HG03159 (cell line): ENCODE measurements at regions not wholly inside any gene's neighbourhood (a gene's known extent, or its start where the extent isn't known, plus 50 kb on each side); places are given as distances from the start of the nearest gene placed in this dataset.
A peak's percentile ranks its signal among the peaks of the same experiment; 100 is the strongest.
"Not testable (repeated sequence)": the region's sequence is repeated elsewhere in the genome, so short reads cannot be mapped to it uniquely, and the experiment has no call there.

Experiments
- ATAC-seq: cut with Tn5 transposase; IDR thresholded peaks from one replicate; pipeline ENCODE4 v1.9.1; 2021; ENCODE audit warnings: mild to moderate bottlenecking, moderate library complexity; ENCODE audit not compliant: unreplicated experiment

DNA sequence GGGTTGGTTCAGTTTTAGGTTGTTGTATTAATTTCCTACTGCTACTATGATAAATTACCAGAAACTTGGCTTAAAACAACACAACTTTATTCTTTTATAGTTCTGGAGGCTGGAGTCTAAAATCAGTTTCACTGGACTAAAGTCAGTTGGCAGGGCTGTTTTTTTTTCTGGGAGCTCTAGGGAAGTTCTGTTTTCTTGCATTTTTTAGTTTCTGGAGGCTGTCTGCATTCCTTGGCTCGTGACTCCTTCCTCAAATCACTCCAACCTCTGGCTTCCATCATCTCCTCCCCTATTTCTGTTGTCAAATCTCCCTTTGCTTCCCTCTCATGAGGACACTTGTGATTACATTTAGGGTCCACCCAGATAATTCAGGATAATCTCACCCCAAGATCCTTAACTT lies 51.3 kb upstream of the SUB1 start:
- ATAC-seq = no peak

DNA sequence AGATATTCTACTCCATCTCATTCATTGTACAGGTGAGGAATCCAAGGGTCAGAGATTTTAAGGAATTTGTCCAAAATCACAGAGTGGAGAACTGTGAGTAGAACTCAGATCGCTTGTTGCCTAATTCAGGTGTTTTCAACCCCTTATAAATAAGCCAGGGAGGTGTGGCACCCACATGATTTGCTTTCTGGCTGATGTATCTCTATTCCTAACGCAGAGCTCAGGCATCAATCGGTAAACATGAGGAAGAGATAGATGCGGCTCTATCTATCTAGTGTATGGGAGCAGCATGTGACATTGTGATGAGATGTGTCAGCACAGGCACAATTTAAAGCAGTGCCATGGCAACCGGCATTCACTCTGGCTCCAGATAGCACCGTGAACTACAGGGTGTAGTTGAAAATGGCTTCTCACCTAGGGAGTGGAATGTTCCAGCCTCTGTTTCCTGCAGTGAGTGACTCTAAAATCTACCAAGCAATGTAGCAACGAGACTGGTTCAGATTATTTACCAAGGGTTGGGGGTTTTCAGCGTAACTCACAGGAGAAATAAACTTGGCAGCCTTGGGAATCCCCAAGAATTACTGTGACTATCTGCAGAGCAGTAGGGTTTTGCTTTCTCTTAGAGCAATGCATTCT lies 53.4 kb upstream of the SUB1 start:
- peak; percentile 56 for ATAC-seq

DNA sequence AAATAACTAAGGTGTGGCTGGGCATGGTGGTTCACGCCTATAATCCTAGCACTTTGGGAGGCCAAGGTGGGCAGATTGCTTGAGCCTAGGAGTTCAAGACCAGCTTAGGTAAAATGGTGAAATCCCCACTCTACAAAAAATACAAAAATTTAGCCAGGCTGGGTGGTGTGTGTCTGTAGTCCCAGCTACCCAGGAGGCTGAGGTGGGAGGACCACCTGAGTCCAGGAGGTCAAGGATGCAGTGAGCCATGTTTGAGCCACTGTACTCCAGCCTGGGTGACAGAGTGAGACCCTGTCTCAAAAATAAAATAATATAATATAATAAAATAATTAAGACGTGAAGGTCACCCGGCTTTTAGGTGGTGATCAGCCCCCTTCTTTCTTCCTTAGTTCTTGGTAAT lies 58.0 kb upstream of the SUB1 start:
- ATAC-seq = not testable (repeated sequence)

DNA sequence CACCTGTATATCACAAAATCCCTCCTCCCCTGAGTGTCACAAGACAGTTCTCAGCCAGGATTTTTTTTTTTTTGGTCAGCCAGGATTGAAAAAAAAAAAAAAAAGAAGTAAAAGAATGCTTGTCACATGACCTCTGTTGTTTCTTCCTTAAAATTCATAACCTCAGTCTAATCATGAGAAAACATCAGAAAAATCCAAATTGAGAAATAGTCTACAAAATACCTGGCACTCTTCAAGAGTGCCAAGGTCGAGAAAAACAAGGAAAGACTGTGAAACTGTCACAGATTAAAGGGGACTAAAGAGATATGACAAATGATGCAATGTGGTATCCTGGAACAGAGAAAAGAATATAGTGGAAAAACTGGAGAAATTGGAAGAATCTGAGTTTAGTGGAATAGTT lies 58.5 kb upstream of the SUB1 start:
- no peak for ATAC-seq

DNA sequence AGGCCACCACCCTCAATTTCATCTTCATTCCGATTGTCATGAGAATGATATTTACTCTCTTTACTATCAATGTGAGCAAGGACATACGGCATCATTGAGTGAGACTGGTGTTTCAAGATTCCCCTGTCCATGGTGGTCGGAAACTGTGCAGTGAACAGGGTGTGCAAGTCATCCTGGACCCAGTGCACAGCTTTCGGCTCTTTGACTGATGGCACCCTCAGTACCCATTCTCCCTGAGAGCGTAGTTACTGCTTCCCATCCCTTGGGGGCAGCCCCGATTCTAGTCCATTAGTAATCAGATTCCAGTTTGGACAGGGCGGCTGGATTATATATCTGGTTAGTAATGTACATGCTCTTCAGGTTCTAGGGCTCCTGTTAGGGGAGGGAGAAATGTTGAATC lies 61.7 kb upstream of the SUB1 start:
- ATAC-seq = no peak

DNA sequence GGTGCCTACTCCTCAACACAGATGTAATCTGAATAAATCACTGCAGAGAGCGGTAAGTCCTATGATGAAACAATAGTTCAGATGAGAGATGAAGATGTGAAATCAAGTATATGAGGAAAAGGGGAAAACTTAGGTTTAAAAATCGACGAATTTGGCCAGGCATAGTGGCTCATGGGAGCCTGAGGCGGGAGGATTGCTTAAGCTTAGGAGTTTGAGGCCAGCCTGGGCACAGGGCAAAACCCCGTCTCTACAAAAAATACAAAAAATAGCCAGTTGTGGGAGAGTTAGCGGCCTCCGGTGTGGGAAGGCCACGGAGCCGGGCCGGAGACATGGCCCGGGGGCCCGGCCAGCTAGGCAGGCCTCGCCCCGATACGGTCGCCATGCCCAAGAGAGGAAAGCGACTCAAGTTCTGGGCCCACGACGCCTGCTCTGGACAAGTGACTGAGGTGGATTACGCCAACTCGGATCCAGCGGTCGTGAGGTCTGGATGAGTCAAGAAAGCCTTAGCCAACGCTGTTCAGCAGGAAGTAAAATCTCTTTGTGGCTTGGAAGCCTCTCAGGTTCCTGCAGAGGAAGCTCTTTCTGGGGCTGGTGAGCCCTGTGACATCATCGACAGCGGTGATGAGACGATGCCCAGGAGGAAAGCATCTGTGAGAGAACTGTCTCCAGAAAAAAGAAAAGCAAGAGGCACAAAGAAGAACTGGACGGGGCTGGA lies 62.8 kb upstream of the SUB1 start:
- ATAC-seq = no peak

DNA sequence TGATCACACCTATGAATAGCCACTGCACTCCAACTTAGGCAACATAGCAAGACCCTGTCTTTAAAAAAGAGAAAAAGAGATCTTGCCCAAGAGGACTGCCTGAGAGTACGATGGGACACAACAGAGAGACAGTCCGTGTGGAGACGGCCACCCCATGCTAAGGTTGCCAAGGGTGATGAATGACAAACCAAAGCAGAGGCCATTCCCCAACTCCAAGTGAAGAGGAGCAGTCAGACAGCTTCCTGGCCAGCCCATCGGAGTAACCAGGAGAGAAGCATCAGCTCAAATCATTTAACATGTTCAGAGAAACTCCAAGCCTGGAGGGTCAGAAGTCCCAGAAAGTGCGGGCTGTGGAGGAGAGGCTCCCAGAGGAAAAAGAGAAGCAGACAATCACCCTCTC lies 63.9 kb upstream of the SUB1 start:
- ATAC-seq = no peak

DNA sequence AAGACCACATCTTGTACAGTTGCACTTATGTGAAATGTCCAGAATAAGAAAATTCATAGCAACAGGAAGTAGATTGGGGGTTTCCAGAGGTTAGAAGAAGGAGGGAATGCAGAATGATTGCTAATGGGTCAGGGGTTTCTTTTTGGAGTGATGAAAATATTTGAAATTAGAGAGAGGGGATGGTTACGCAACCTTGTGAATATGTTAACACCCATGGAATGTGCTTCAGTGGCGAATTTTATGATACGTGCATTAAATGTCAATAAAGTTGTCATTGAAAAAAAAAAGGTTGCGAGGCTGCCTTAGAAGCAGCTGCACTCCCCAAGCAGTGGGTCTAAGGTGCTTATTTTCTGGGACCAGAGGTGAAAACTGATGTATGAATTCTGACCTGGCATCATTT lies 64.4 kb upstream of the SUB1 start:
- ATAC-seq = no peak

DNA sequence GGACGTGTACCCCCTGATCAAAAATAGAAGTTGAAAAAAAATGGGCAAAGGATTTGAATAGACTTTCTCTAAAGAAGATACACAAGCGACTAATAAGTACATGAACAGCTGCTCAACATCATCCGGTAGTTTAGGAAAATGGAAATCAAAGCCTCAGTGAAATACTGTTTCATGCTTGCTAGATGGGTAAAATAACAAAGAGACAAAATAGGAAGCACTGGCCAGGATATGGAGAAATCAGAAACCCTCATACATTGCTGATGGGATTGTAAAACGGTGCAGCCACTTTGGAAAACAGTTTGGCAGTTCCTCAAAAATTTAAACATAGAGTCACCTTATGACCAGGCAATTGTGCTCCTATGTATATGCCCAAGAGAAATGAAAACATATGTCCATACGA lies 65.0 kb upstream of the SUB1 start:
- ATAC-seq = no peak

DNA sequence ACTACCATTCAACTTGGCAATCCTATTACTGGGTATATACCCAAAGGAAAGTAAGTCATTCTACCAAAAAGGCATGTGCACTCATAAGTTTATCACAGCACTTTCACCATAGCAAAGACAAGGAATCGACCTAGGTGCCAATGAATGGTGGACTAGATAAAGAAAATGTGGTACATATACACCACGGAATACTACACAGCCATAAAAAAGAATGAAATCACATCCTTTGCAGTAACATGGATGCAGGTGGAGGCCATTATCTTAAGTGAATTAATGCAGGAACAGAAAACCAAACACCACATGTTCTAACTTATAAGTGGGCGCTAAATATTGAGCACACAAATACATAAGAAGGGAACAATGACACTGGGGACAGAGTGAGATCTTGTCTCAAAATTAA lies 65.8 kb upstream of the SUB1 start:
- ATAC-seq = no peak

DNA sequence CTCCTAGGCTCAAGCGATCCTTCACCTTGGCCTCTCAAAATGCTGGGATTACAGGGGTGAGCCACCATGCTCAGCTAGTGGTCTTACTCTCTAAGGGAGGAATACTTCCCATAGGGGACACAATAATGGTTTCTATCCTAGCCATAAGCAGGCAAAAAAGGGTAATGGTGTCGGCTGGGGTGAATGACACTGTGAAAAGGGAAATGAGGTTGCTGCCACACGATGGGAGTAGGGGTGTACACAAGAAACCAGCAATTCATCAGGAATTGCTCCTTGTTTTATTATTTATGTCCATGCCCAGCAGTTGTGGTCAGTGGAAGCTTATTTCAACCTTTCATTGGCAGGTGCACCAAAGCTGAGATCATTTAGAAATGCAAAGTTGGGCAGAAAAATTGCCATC lies 70.3 kb upstream of the ZFR start:
- no peak for ATAC-seq

DNA sequence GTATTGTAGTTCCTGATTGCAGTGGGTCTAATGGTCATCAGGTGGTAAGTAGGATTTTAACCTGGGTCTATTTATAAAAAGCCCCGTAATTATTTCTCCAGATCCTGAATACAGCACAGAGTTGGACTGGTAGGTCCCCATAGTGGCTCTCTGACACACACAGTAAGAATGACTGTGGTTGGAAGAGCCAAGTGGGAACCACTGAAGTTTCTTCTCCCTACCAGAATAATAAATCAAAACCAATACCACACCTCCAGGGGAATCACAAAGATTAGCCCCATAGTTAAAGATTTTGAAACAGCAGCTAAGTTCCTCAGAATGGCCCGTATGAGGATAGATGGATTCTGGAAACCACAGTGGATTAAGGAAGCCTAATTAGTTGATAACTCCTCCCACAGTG lies 68.4 kb upstream of the ZFR start:
- ATAC-seq = no peak

DNA sequence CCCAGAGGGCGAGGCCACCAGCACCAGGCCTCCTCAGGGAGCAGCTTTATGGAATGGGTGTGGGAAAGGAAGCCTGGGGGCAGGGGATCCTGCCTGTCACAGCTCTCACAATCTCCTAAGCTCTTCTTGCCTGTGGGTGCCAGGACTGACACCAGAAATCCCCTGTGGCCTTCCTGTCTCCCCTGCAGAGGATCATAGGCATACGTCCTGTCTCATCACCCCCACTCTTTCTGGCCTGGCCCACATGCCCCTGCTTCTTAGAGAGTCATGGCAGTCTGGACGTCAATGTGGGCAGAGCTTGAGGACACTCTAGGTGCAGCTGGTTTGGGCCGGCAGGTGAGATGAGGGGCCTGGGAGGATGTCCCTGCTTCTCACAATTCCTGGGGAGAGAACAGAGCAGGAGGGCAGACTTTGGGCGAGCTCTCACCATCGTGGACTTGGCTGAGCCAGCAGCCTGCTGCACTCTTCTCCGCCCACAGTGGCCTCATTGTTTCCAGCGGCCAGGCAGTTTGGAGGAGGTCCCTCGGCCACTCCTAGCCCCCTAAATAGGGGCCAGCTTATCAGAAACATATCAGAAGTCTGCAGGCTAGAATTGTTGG lies 67.3 kb upstream of the ZFR start:
- ATAC-seq = no peak

DNA sequence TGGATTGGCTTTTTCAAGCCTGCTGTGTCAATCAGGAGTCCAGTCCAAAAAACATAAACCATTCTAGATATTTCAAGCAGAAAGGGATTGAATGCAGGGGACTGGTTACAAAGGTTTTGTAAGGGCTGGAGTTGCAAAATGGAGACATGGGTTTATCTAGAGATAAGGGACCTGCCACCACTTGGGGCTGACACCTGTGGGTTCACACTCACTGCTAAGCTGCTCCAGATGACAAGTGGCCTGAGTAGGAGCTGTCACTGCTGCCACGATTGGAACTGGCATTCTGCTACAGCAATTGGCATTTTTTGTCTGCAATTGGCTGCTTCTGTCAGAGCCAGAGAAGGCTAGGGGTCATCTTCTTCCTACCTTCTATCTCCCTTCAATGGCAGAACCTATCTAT lies 66.3 kb upstream of the ZFR start:
- ATAC-seq = no peak

DNA sequence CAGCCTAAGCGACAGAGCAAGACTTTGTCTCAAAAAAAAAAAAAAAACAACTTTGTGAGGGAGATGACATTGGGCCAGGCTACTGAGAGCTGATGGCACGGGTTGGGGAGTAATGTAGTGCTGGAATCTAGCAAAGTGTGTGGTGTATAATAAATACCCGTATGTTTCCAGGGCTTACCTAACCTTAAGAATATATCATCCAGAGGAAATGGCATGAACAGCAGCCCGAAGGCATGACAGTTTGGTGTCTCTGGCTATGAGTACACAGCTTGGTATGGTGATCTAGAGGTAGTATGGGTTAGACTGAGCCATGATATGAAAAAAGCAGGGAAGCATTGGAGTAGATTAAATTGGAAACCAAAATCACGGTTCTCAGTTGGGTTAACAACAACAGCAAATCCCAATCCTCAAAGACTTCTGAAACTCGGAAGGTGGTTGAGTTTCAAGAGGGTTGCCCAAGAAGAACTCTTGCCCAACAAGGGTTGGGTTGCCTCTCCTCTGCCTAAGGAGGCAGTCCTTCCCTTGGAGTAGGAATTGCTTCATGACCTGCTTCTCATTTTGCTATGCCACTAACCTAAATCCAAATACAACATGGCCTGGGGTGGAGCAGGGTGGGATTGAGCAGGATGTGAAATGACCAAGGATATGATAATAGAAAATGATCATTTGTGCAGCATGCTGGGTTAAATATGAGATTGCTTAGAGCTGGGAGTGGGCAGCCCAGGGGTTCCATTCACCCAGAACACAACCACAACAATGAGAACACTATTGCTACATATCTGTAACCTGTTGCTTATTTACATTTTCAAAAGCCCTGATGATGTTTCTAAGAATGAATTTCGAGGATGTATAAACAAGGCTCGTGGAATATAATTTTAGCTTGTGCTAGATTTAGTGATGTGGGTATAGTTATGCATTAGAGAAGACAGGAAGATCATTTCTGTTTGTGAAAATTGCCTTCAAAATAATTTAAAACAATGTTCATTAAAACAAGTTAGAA lies 64.6 kb upstream of the ZFR start:
- no peak for ATAC-seq

DNA sequence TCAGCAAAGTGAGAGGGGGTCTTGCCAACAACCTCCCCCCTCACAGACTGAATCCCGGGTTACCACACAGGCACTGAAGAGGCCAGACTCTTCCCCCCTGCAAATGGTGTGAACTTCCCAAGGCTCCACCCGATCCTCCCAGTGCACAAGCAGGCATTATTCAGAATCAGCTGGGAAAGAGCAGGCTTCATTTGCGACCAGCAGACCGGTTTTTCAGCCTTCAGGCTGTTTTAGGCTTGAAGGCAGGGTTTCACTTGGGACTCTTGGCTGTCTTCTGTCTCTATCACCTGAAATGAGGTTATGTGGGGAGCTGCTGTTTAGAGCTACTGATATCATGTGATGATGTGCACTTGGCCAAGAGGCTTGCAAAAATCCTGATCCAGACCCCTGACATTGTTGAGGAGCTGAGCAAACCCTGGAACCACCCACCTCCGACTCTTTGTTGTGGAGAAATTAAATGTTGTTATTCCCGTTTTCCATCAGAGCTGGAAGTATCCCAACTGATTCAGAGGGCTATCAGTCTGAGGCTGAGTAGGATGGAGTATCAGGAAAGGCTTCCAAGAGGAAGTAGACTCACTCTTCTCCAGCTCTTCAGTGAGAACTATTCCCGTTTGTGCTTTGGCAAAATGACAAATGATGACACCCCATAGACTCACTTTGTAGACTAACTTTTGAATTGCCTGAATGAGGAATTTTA lies 63.3 kb upstream of the ZFR start:
- no peak for ATAC-seq

DNA sequence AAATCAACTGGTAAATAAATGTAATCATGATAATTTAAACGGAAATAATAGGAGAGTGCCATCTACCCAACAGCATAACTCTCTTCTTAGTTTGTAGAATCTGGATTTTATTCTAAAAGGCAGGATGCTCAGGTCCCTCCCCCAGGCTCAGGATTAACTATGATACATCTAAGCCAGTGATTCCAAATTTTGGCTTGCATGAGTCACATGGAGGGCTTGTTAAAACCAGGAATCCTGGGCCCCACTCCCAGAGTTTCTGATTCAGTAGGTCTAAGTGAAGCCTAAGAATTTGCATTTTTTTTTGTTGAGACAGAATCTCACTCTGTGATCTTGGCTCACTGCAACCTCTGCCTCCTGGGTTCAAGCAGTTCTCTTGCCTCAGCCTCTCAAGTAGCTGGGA lies 62.3 kb upstream of the ZFR start:
- no peak for ATAC-seq

DNA sequence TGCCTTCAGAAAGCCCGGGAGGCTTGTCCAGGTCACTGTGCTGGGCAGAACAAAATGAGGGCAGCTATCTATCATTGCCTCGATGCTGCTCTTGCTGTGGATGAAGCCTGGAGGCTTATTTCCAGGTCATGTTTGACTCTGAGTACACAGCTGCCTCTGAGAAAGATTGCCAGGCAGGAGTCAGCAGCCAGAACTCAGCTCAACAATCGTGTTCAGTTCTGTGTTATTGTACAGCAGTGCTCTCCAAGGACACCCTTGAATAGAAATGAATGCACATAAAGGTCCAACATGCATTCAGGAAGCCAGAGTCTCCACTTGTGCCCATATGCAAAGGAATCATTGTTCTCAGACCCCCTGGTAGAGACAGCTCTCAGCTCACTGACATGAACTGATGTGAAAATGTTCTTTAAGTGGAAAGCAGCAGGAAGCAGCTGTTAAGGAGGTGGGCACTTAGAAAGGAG lies 61.7 kb upstream of the ZFR start:
- no peak for ATAC-seq

DNA sequence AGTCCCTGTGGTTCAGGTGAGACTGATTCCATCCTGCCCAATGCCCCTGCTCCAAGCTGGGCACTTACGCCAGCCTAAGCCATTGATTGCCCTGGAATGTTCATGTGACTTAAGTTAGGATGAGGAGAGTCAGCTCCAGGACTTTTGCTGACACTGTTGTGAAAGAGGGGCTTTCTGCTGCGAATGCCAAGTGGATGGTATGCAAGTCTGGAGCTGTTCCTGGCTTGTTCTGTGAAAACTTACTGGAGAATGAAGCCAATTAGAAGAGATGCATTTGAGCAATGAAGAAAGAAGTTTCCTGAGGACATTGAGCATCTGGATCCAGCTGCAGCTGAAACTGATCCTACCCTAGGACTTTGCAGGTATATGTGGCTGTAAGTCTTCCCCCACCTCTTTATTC lies 61.2 kb upstream of the ZFR start:
- ATAC-seq = no peak

DNA sequence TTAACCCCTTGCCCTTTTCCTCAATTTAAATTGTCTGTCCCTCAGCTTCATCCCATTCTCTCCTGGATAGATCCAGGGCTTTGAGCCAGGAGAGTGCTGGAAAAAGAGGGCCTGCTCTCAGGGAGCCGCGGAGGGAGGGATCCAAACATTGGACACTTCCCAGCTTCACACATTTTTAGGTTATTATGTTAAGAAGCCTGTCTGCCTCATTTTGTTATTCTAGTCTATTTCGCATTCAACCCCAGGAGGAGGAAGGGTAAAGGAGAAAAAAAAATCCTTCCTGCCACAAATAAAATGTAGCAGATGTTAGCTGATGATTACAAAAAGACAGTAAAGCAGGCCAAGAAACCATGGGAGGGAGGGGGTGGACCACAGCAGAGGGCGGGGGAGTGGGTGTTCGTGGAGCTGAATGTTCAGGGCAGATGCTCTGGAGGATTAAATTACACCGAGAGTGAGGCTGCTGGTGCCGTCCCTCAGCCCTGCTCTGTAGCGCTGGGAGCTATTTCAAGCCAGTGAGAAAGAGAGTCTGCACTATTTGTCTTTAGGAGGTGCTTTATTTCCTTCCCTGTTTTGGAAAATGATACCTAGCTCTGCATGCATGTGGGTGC lies 60.6 kb upstream of the ZFR start:
- ATAC-seq = peak; percentile 50
